ENCODE measurements at regions not wholly inside any gene's neighbourhood (a gene's known extent, or its start where the extent isn't known, plus 50 kb on each side); places are given as distances from the start of the nearest gene placed in this dataset.

GRCh38 chr1:8182034-8182761 is 135.7 kb upstream of the SLC45A1 start:
- in situ Hi-C loops (cut with HindIII; ENCODE audit: extremely low pct_ligation_motif_present, low pct_unique_long_range_greater_than_20kb) (no loop called here), intact Hi-C loops (cut with micrococcal nuclease; ENCODE audit: unreplicated experiment) (loop anchor here (1.0 to 2.0 kb wide), 2 partner anchors 28 to 77 kb away; no protein-coding TSS in a partner anchor)
- Histone ChIP-seq H3K9ac (ENCODE audit: insufficient read depth, low read depth, low read length) (no peak overlapping the region; the same call in 1 of the 2 replicates), H3K27me3 (ENCODE audit: control insufficient read depth in 1 of 2, insufficient read depth in 2 of 2, low read length in 2 of 2) (no peaks in the 10 kb centered on the region), H3K4me2 (ENCODE audit: low read depth, low read length) (peak overlapping the region; percentile 20; the same call in 1 of the 2 replicates), H2AFZ (ENCODE audit: low read length) (no peak overlapping the region), H3K36me3 (replicated peaks in 1 of 2; ENCODE audit: control insufficient read depth in 1 of 2, insufficient read depth in 2 of 2, low read length in 2 of 2) (no peaks in the 10 kb centered on the region), H3K27ac (ENCODE audit: extremely low read length, insufficient read depth, low read length) (peak overlapping the region; percentile 64), H3K4me3 (replicated peaks in 1 of 3; ENCODE audit: insufficient read depth in 1 of 3, low read depth in 2 of 3, low read length in 3 of 3) (no peak overlapping the region; a peak in 1 of 6 replicates), H4K20me1 (ENCODE audit: insufficient read depth, low read length) (no peaks in the 10 kb centered on the region), H3K79me2 (ENCODE audit: insufficient read depth, low read length) (no peaks in the 10 kb centered on the region), H3K4me1 (ENCODE audit: insufficient read depth, low read length) (peaks cover 54% of the 10 kb centered on the region), H3K9me3 (ENCODE audit: low read length) (peaks cover 12% of the 10 kb centered on the region)
- CTCF ChIA-PET (ENCODE audit: low intra/inter-chr PET ratio, low total read pairs): no interaction called here
- FAIRE-seq (peak; percentile 86), DNase-seq (ENCODE audit: low spot score) (peak; percentile 85), ATAC-seq (peak; percentile 75)
- WGBS (ENCODE audit: low lambda C conversion rate): 18% methylated on average over 12 of the region's 12 CpGs
- BruUV-seq (replicated peaks): no TSS peak
- POLR2A ChIA-PET: interaction anchor here (1.0 to 1.8 kb wide), 10 partner anchors 12 to 155 kb away, joined by 3 to 11 read pairs (median 4); no protein-coding TSS in a partner anchor
- TF ChIP-seq ZNF124 (CRISPR knock-in tag; IDR thresholded peaks at IDR 0.05): 0 out of 2 replicates have a peak, but pooled peaks have one; percentile 52
- 0 out of 2 replicates have a peak, but pooled peaks have one; percentile 3 for TF ChIP-seq BHLHE40 (IDR thresholded peaks at IDR 0.05; ENCODE audit: low read length)
- peak; percentile 64; the same call in 1 of the 2 replicates for TF ChIP-seq MYC (CRISPR knock-in tag; IDR thresholded peaks at IDR 0.05; ENCODE audit: borderline replicate concordance)
- 0 out of 2 replicates have a peak, but pooled peaks have one; percentile 16 for TF ChIP-seq RFXAP (CRISPR knock-in tag; IDR thresholded peaks at IDR 0.05; ENCODE audit: borderline replicate concordance)
- TF ChIP-seq TBX2 (CRISPR knock-in tag; IDR thresholded peaks at IDR 0.05; ENCODE audit: borderline replicate concordance): peak; percentile 38; the same call in 1 of the 2 replicates
- no peak for TF ChIP-seq E2F2 (CRISPR knock-in tag; IDR thresholded peaks at IDR 0.05; ENCODE audit: borderline replicate concordance)
- TF ChIP-seq ZNF44 (CRISPR knock-in tag; IDR thresholded peaks at IDR 0.05): no peak; the same call in 1 of the 2 replicates
- peak; percentile 92 for TF ChIP-seq TFE3 (CRISPR knock-in tag; IDR thresholded peaks at IDR 0.05)
- peak; percentile 74 for TF ChIP-seq NFIC (IDR thresholded peaks at IDR 0.05; ENCODE audit: low read length)
- 0 out of 2 replicates have a peak, but pooled peaks have one; percentile 41 for TF ChIP-seq ATF7-NPFF (CRISPR knock-in tag; IDR thresholded peaks at IDR 0.05; ENCODE audit: low read depth)
- TF ChIP-seq KAT8 (CRISPR knock-in tag; IDR thresholded peaks at IDR 0.05): 0 out of 2 replicates have a peak, but pooled peaks have one; percentile 19
- no peak for TF ChIP-seq ZMAT5 (CRISPR knock-in tag; IDR thresholded peaks at IDR 0.05; ENCODE audit: borderline replicate concordance, low read depth)
- TF ChIP-seq TCF7 (IDR thresholded peaks at IDR 0.05; ENCODE audit: low read depth): peak; percentile 73
- TF ChIP-seq CREM (IDR thresholded peaks at IDR 0.05): peak; percentile 68
- no peak for TF ChIP-seq CREM (CRISPR knock-in tag; IDR thresholded peaks at IDR 0.05)
- 0 out of 2 replicates have a peak, but pooled peaks have one; percentile 28 for TF ChIP-seq CEBPG (CRISPR knock-in tag; IDR thresholded peaks at IDR 0.05)
- no peak for TF ChIP-seq XBP1 (CRISPR knock-in tag; IDR thresholded peaks at IDR 0.05)
- peak; percentile 59; the same call in 1 of the 2 replicates for TF ChIP-seq CBX5 (CRISPR knock-in tag; IDR thresholded peaks at IDR 0.05; ENCODE audit: borderline replicate concordance)
- TF ChIP-seq GABPB1 (CRISPR knock-in tag; IDR thresholded peaks at IDR 0.05): peak; percentile 21; the same call in 1 of the 2 replicates
- peak; percentile 49 for TF ChIP-seq PHF5A (CRISPR knock-in tag; IDR thresholded peaks at IDR 0.05; ENCODE audit: low read depth, unreplicated experiment)
- peak in 1 of 2 experiments; percentile 76; a peak in 1 of 4 replicates for TF ChIP-seq EP300 (IDR thresholded peaks at IDR 0.05; ENCODE audit: low read depth in 2 of 2, low read length in 2 of 2)
- peak; percentile 89 for TF ChIP-seq EP300 (CRISPR knock-in tag; IDR thresholded peaks at IDR 0.05; ENCODE audit: borderline replicate concordance)
- TF ChIP-seq ZKSCAN8 (CRISPR knock-in tag; IDR thresholded peaks at IDR 0.05; ENCODE audit: borderline replicate concordance): peak; percentile 35; the same call in 1 of the 2 replicates
- TF ChIP-seq ZNF792 (CRISPR knock-in tag; IDR thresholded peaks at IDR 0.05): 0 out of 2 replicates have a peak, but pooled peaks have one; percentile 43
